ENCODE measurements at regions not wholly inside any gene's neighbourhood (a gene's known extent, or its start where the extent isn't known, plus 50 kb on each side); places are given as distances from the start of the nearest gene placed in this dataset.

DNA sequence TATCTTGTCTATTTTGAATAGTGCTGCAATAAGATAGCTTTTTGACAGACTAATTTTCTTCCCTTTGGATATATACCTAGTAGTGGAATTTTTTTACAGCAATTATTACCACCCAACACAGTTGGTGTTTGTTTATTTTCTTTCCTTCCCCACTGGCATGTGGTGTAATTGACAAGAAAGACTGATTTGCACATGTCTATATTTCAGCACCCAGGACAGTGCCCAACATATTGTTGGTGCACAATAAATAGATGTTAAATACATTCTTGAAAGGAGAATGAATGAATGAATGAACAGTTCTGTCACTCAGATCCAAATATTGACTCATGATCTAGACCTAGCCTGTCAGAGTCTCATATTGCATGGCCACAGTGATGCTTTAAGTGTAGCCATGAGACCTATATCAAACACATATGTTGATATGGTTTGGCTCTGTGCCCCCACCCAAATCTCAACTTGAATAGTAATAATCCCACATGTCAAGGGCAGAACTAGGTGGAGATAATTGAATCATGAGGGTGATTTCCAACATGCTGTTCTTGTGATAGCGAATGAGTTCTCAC, 538.2 kb downstream of the NYAP2 start:
- Histone ChIP-seq H3K4me3 (ENCODE audit: low read depth in 1 of 3, low read length in 3 of 3) (no peak overlapping the region), H3K9ac (ENCODE audit: low read depth in 1 of 2, low read length in 2 of 2) (no peak overlapping the region), H3K27ac (ENCODE audit: low read depth in 1 of 2, low read length in 2 of 2) (no peak overlapping the region), H3K36me3 (ENCODE audit: control insufficient read depth in 4 of 4, insufficient read depth in 3 of 4, low read depth in 1 of 4, low read length in 3 of 4) (no peaks in the 10 kb centered on the region), H3K9me3 (ENCODE audit: control insufficient read depth in 4 of 4, low read length in 3 of 4) (no peaks in the 10 kb centered on the region), H3K4me1 (ENCODE audit: control insufficient read depth in 4 of 4, insufficient read depth in 4 of 4, low read length in 3 of 4) (no peaks in the 10 kb centered on the region), H3K27me3 (ENCODE audit: control insufficient read depth in 4 of 4, insufficient read depth in 4 of 4, low read length in 3 of 4) (no peaks in the 10 kb centered on the region)
- TF ChIP-seq, protein P1, sequence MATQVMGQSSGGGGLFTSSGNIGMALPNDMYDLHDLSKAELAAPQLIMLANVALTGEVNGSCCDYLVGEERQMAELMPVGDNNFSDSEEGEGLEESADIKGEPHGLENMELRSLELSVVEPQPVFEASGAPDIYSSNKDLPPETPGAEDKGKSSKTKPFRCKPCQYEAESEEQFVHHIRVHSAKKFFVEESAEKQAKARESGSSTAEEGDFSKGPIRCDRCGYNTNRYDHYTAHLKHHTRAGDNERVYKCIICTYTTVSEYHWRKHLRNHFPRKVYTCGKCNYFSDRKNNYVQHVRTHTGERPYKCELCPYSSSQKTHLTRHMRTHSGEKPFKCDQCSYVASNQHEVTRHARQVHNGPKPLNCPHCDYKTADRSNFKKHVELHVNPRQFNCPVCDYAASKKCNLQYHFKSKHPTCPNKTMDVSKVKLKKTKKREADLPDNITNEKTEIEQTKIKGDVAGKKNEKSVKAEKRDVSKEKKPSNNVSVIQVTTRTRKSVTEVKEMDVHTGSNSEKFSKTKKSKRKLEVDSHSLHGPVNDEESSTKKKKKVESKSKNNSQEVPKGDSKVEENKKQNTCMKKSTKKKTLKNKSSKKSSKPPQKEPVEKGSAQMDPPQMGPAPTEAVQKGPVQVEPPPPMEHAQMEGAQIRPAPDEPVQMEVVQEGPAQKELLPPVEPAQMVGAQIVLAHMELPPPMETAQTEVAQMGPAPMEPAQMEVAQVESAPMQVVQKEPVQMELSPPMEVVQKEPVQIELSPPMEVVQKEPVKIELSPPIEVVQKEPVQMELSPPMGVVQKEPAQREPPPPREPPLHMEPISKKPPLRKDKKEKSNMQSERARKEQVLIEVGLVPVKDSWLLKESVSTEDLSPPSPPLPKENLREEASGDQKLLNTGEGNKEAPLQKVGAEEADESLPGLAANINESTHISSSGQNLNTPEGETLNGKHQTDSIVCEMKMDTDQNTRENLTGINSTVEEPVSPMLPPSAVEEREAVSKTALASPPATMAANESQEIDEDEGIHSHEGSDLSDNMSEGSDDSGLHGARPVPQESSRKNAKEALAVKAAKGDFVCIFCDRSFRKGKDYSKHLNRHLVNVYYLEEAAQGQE (IDR thresholded peaks at IDR 0.05), result peak; percentile 92
- TF ChIP-seq, protein P2, sequence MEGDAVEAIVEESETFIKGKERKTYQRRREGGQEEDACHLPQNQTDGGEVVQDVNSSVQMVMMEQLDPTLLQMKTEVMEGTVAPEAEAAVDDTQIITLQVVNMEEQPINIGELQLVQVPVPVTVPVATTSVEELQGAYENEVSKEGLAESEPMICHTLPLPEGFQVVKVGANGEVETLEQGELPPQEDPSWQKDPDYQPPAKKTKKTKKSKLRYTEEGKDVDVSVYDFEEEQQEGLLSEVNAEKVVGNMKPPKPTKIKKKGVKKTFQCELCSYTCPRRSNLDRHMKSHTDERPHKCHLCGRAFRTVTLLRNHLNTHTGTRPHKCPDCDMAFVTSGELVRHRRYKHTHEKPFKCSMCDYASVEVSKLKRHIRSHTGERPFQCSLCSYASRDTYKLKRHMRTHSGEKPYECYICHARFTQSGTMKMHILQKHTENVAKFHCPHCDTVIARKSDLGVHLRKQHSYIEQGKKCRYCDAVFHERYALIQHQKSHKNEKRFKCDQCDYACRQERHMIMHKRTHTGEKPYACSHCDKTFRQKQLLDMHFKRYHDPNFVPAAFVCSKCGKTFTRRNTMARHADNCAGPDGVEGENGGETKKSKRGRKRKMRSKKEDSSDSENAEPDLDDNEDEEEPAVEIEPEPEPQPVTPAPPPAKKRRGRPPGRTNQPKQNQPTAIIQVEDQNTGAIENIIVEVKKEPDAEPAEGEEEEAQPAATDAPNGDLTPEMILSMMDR (IDR thresholded peaks at IDR 0.05; ENCODE audit: low read depth, low read length, missing input control), result no peak
- DNase-seq (ENCODE audit: low spot score), result no peak
- WGBS, result 95% methylated on average over 1 of the region's 1 CpG

DNA sequence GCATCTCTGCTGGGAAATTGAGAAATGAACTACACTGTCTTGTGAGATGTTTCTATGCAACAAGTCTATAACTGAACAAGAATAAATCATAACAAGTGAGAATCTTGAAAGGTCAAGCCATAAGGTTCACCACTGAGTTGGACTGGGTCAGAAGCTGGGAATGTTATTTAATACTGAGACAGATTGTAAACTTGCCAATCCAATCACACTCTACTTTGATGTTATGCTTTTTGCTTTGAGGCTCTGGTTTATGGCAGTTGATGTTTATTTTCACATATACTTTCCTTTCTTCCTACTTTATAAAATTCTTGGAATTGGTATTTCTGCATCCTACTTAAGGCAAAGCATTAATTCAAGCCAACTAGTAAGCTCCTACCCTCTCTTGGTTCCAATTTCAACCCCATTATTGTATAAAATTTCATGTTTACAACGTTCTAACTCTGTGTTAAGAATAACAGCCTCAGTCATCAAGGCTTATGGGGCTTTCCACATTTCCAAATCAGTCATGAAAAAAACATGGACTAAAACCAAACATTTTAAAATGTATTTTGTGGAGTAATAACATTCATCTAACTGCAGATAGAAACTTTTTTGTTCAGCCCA, 533.4 kb downstream of the NYAP2 start:
- Histone ChIP-seq H3K4me1 (ENCODE audit: control insufficient read depth in 4 of 4, insufficient read depth in 4 of 4, low read length in 3 of 4) (no peaks in the 10 kb centered on the region), H3K27ac (ENCODE audit: low read depth in 1 of 2, low read length in 2 of 2) (no peak overlapping the region), H3K9ac (ENCODE audit: low read depth in 1 of 2, low read length in 2 of 2) (no peak overlapping the region), H3K27me3 (ENCODE audit: control insufficient read depth in 4 of 4, insufficient read depth in 4 of 4, low read length in 3 of 4) (no peaks in the 10 kb centered on the region), H3K9me3 (ENCODE audit: control insufficient read depth in 4 of 4, low read length in 3 of 4) (no peaks in the 10 kb centered on the region), H3K36me3 (ENCODE audit: control insufficient read depth in 4 of 4, insufficient read depth in 3 of 4, low read depth in 1 of 4, low read length in 3 of 4) (no peaks in the 10 kb centered on the region), H3K4me3 (ENCODE audit: low read depth in 1 of 3, low read length in 3 of 3) (no peak overlapping the region)
- WGBS, result 58% methylated on average over 1 of the region's 1 CpG
- peak; percentile 18 for TF ChIP-seq NR2F2 (IDR thresholded peaks at IDR 0.05)
- TF ChIP-seq, protein P2 (IDR thresholded peaks at IDR 0.05; ENCODE audit: low read depth, low read length, missing input control), result no peak
- DNase-seq (ENCODE audit: low spot score), result no peak

DNA sequence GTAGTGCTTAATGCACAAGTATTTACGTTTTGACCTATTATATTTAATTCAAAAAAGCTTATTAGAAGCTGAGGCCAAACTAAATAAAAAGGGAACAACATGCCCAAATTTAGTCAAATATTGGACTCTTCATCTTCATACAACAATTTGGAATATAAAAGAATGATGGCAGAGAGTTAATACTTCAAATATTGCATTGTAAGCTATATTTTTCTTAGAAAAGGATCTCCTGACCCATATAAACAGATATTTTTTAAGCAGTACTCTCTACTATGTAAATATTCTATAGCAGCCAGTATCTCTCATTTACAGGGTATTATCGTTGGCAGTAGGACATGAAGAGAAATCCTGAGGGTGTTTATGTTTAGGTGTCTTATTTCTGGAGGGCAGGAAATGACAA, 531.2 kb downstream of the NYAP2 start:
- H3K4me1 ChIP-seq (ENCODE audit: control insufficient read depth in 4 of 4, insufficient read depth in 4 of 4, low read length in 3 of 4), result no peaks in the 10 kb centered on the region
- no peak for DNase-seq (ENCODE audit: low spot score)
- H3K4me3 ChIP-seq (ENCODE audit: low read depth in 1 of 3, low read length in 3 of 3), result no peak overlapping the region
- no peak overlapping the region for H3K9ac ChIP-seq (ENCODE audit: low read depth in 1 of 2, low read length in 2 of 2)
- H3K27me3 ChIP-seq (ENCODE audit: control insufficient read depth in 4 of 4, insufficient read depth in 4 of 4, low read length in 3 of 4), result no peaks in the 10 kb centered on the region
- 59% methylated on average over 2 of the region's 2 CpGs for WGBS
- H3K36me3 ChIP-seq (ENCODE audit: control insufficient read depth in 4 of 4, insufficient read depth in 3 of 4, low read depth in 1 of 4, low read length in 3 of 4), result no peaks in the 10 kb centered on the region
- H3K9me3 ChIP-seq (ENCODE audit: control insufficient read depth in 4 of 4, low read length in 3 of 4), result no peaks in the 10 kb centered on the region
- H3K27ac ChIP-seq (ENCODE audit: low read depth in 1 of 2, low read length in 2 of 2), result no peak overlapping the region
- TF ChIP-seq JUND (IDR thresholded peaks at IDR 0.05) (no peak), RAD21 (IDR thresholded peaks at IDR 0.05) (no peak), HNF4A (conservative IDR thresholded peaks at IDR 0.05) (no peak), TAF1 (conservative IDR thresholded peaks at IDR 0.05) (no peak), NR2F2 (IDR thresholded peaks at IDR 0.05) (no peak), GABPA (IDR thresholded peaks at IDR 0.05 in 1 of 2, conservative IDR thresholded peaks at IDR 0.05 in 1 of 2) (no peak), SP1 (IDR thresholded peaks at IDR 0.05) (no peak), HNF4G (IDR thresholded peaks at IDR 0.05) (no peak), FOXA1 (IDR thresholded peaks at IDR 0.05) (no peak)
- TF ChIP-seq, protein P1 (IDR thresholded peaks at IDR 0.05), result no peak
- TF ChIP-seq, protein P3, sequence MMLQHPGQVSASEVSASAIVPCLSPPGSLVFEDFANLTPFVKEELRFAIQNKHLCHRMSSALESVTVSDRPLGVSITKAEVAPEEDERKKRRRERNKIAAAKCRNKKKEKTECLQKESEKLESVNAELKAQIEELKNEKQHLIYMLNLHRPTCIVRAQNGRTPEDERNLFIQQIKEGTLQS (IDR thresholded peaks at IDR 0.05), result no peak
- TF ChIP-seq, protein P4, sequence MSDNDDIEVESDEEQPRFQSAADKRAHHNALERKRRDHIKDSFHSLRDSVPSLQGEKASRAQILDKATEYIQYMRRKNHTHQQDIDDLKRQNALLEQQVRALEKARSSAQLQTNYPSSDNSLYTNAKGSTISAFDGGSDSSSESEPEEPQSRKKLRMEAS (IDR thresholded peaks at IDR 0.05), result no peak

Measured in liver (tissue), 8 donors.